IMR-90 (cell line): ENCODE measurements at regions not wholly inside any gene's neighbourhood (a gene's known extent, or its start where the extent isn't known, plus 50 kb on each side); places are given as distances from the start of the nearest gene placed in this dataset.

Source experiments
- ATAC-seq: fragments of 200-7000 bp; cut with Tn5 transposase; 2 replicates; pipeline ENCODE4 v1.9.1; 2020; ENCODE audit warnings: low read depth, mild to moderate bottlenecking, moderate library complexity
- BruUV-seq: library from RNA; stranded (reverse); fragments of 400-500 nt; replicated peaks from 2 replicates; lab custom pipeline; 2021; lab: Mats Ljungman, UMichigan
- CTCF ChIA-PET: fragments of 300-600 bp; formaldehyde crosslinking; extraction: SDS; loops from one replicate; lab custom pipeline; 2021; ENCODE audit warnings: antibody characterized with exemption; lab: Yijun Ruan, JAX
- POLR2A ChIA-PET: fragments of 300-600 bp; sonication (Branson Sonifier 250); formaldehyde crosslinking; loops from one replicate; lab custom pipeline; 2022; ENCODE audit warnings: antibody characterized with exemption; ENCODE audit not compliant: unreplicated experiment; lab: Charles Lee
- DNase-seq: peaks from one replicate; pipeline ENCODE4 v3.0.0; 2013
- H2AFZ ChIP-seq: replicated peaks from 2 replicates; pipeline ENCODE3; 2013; ENCODE audit warnings: low read length, mild to moderate bottlenecking; ENCODE audit not compliant: poor library complexity
- H2AK5ac ChIP-seq: 2 replicates; pipeline ENCODE4 v1.6.1; 2013; ENCODE audit warnings: low read depth, low read length, inconsistent platforms
- H2AK9ac ChIP-seq: replicated peaks from 2 replicates; pipeline ENCODE3; 2013; ENCODE audit warnings: mild to moderate bottlenecking, low read depth, low read length, moderate library complexity; ENCODE audit not compliant: poor library complexity
- H2BK120ac ChIP-seq: 2 replicates; pipeline ENCODE4 v1.6.1; 2013; ENCODE audit warnings: low read depth, low read length, inconsistent platforms
- H2BK15ac ChIP-seq: 3 replicates; pipeline ENCODE4 v1.6.1; 2013; ENCODE audit warnings: low read depth, low read length, inconsistent platforms
- H2BK20ac ChIP-seq: 2 replicates; pipeline ENCODE4 v1.6.1; 2013; ENCODE audit warnings: low read depth, mild to moderate bottlenecking, inconsistent platforms, low read length, moderate library complexity
- H2BK5ac ChIP-seq: 2 replicates; pipeline ENCODE4 v1.6.1; 2013; ENCODE audit warnings: mild to moderate bottlenecking, low read depth, low read length, inconsistent platforms; ENCODE audit not compliant: poor library complexity, severe bottlenecking
- H3K14ac ChIP-seq: replicated peaks from 2 replicates; pipeline ENCODE4 v1.6.1; 2013; ENCODE audit warnings: low read depth, low read length, inconsistent platforms
- H3K18ac ChIP-seq: 2 replicates; pipeline ENCODE4 v1.6.1; 2013; ENCODE audit warnings: low read depth, low read length, control low read depth
- H3K23ac ChIP-seq: 2 replicates; pipeline ENCODE4 v1.6.1; 2013; ENCODE audit warnings: low read depth, low read length, inconsistent platforms
- H3K27ac ChIP-seq: 2 replicates; pipeline ENCODE4 v1.5.1; 2013; ENCODE audit warnings: mild to moderate bottlenecking, control low read depth, low read length; ENCODE audit not compliant: insufficient read depth
- H3K27me3 ChIP-seq: 2 replicates; pipeline ENCODE4 v1.6.1; 2013; ENCODE audit warnings: low read length; ENCODE audit not compliant: control insufficient read depth, insufficient read depth
- H3K36me3 ChIP-seq: 2 replicates; pipeline ENCODE4 v1.6.1; 2013; ENCODE audit warnings: low read length, mixed read lengths; ENCODE audit not compliant: control insufficient read depth, insufficient read depth
- H3K4ac ChIP-seq: 2 replicates; pipeline ENCODE4 v1.6.1; 2013; ENCODE audit warnings: low read depth, low read length, inconsistent platforms
- H3K4me1 ChIP-seq: 2 replicates; pipeline ENCODE4 v1.6.1; 2013; ENCODE audit warnings: low read length, mixed read lengths; ENCODE audit not compliant: control insufficient read depth, insufficient read depth
- H3K4me2 ChIP-seq: 2 replicates; pipeline ENCODE4 v1.6.1; 2013; ENCODE audit warnings: low read depth, mild to moderate bottlenecking, control low read depth, low read length, moderate library complexity
- H3K4me3 ChIP-seq: 2 replicates; pipeline ENCODE4 v1.5.1; 2013; ENCODE audit warnings: low read depth, mild to moderate bottlenecking, control low read depth, low read length, moderate library complexity; ENCODE audit not compliant: insufficient read depth
- H3K56ac ChIP-seq: 2 replicates; pipeline ENCODE4 v1.6.1; 2013; ENCODE audit warnings: low read length, inconsistent platforms; ENCODE audit not compliant: insufficient read depth; ENCODE audit errors: extremely low read depth
- H3K79me1 ChIP-seq, 2 experiments: 2 replicates each; pipeline ENCODE4 v1.6.1; 2013; ENCODE audit warnings: low read length in 2 of 2, inconsistent platforms in 1 of 2, low read depth in 1 of 2
- H3K9ac ChIP-seq: 2 replicates; pipeline ENCODE4 v1.6.1; 2013; ENCODE audit warnings: low read depth, low read length, control low read depth
- H3K9me1 ChIP-seq: 2 replicates; pipeline ENCODE4 v1.6.1; 2013; ENCODE audit warnings: low read length, inconsistent platforms; ENCODE audit not compliant: insufficient read depth
- H3K9me3 ChIP-seq: 2 replicates; pipeline ENCODE4 v1.6.1; 2013; ENCODE audit warnings: low read length; ENCODE audit not compliant: control insufficient read depth, insufficient read depth
- H4K20me1 ChIP-seq: 2 replicates; pipeline ENCODE4 v1.6.1; 2013; ENCODE audit warnings: low read length, inconsistent platforms; ENCODE audit not compliant: insufficient read depth
- H4K5ac ChIP-seq: 2 replicates; pipeline ENCODE4 v1.6.1; 2013; ENCODE audit warnings: mild to moderate bottlenecking, low read depth, low read length, control low read depth
- H4K8ac ChIP-seq, 2 experiments: 2 replicates each; pipeline ENCODE4 v1.6.1; 2013; ENCODE audit warnings: low read depth in 2 of 2, low read length in 2 of 2, control low read depth in 1 of 2, inconsistent platforms in 1 of 2
- H4K91ac ChIP-seq: 2 replicates; pipeline ENCODE4 v1.6.1; 2013; ENCODE audit warnings: low read depth, low read length, inconsistent platforms; ENCODE audit not compliant: insufficient read depth
- BHLHE40 ChIP-seq: fragments of 150-350 bp; IDR thresholded peaks from 2 replicates; pipeline ENCODE4 v1.6.1; 2016; ENCODE audit warnings: mild to moderate bottlenecking, low read depth, low read length
- RAD21 ChIP-seq: IDR thresholded peaks from 2 replicates; pipeline ENCODE4 v1.6.1; 2012; ENCODE audit warnings: low read length, improper control_type of control experiment
- RCOR1 ChIP-seq: IDR thresholded peaks from 2 replicates; pipeline ENCODE4 v1.6.1; 2012; ENCODE audit warnings: mild to moderate bottlenecking, low read length, improper control_type of control experiment; ENCODE audit not compliant: insufficient replicate concordance
- WGBS, 2 experiments: methylation state at CpG; one replicate each; pipeline versions ENCODE4 v1.1.5 to v1.1.7; 2013; ENCODE audit warnings: missing lambda C conversion rate in 2 of 2; ENCODE audit not compliant: insufficient read length in 1 of 2; ENCODE audit errors: extremely low coverage in 2 of 2; 5-methylcytosine and 5-hydroxymethylcytosine counted together
- dilution Hi-C: fragments of 300-500 bp; cut with HindIII; formaldehyde crosslinking; loops from one replicate; pipeline ENCODE4 v1.14.3; 2018; ENCODE audit warnings: low sequenced_read_pairs; ENCODE audit not compliant: unreplicated experiment
- in situ Hi-C: fragments of 300-500 bp; cut with MboI; formaldehyde crosslinking; loops from 3 replicates; pipeline ENCODE4 v1.14.3; 2019; ENCODE audit warnings: low sequenced_read_pairs, inconsistent platforms, mixed read lengths
- intact Hi-C: fragments of 100-400 bp; cut with micrococcal nuclease; formaldehyde crosslinking; loops from 2 replicates; pipeline ENCODE4 v1.10.0; 2022

GRCh38 chr10:117736655-117737054 is 194.1 kb downstream of the EMX2 start:
- no peak overlapping the region for H4K5ac ChIP-seq
- dilution Hi-C loops: no loop called here
- no peaks in the 10 kb centered on the region for H3K36me3 ChIP-seq
- no peak overlapping the region for H3K9ac ChIP-seq
- H2BK5ac ChIP-seq: no peak overlapping the region
- no peak for DNase-seq
- ATAC-seq: no peak
- WGBS, 2 experiments: no CpG with 5 or more reads among the region's 7 CpGs
- no peak overlapping the region for H3K56ac ChIP-seq
- H3K9me3 ChIP-seq: peaks cover 29% of the 10 kb centered on the region
- no peak overlapping the region for H3K27ac ChIP-seq
- H4K8ac ChIP-seq: no peak overlapping the region
- no peak overlapping the region for H2BK120ac ChIP-seq
- H2AK9ac ChIP-seq: no peak overlapping the region
- no peak overlapping the region for H2BK15ac ChIP-seq
- no peak overlapping the region for H3K18ac ChIP-seq
- H3K14ac ChIP-seq: no peak overlapping the region
- no peak overlapping the region for H3K4ac ChIP-seq
- H3K4me2 ChIP-seq: no peak overlapping the region
- no peak overlapping the region for H4K91ac ChIP-seq
- H4K20me1 ChIP-seq: no peaks in the 10 kb centered on the region
- BruUV-seq: no TSS peak
- CTCF ChIA-PET: no interaction called here
- in situ Hi-C loops: no loop called here
- no peak overlapping the region for H2BK20ac ChIP-seq
- H2AFZ ChIP-seq: no peak overlapping the region
- H3K27me3 ChIP-seq: no peaks in the 10 kb centered on the region
- no peaks in the 10 kb centered on the region for H3K9me1 ChIP-seq
- H3K79me1 ChIP-seq: no peaks in the 10 kb centered on the region
- TF ChIP-seq RAD21: no peak
- TF ChIP-seq BHLHE40: no peak
- TF ChIP-seq RCOR1: no peak
- POLR2A ChIA-PET: no interaction called here
- no peaks in the 10 kb centered on the region for H3K4me1 ChIP-seq
- H3K4me3 ChIP-seq: no peak overlapping the region
- no peak overlapping the region for H3K23ac ChIP-seq
- intact Hi-C loops: no loop called here
- no peak overlapping the region for H2AK5ac ChIP-seq
